GM12892 (cell line): ENCODE measurements at regions not wholly inside any gene's neighbourhood (a gene's known extent, or its start where the extent isn't known, plus 50 kb on each side); places are given as distances from the start of the nearest gene placed in this dataset.

Experiments used
- POLR2A ChIP-seq: IDR thresholded peaks from 2 replicates; pipeline ENCODE4 v1.6.1; 2011; ENCODE audit warnings: low read depth, low read length, control low read depth
- POLR2AphosphoS5 ChIP-seq: IDR thresholded peaks from 2 replicates; pipeline ENCODE4 v1.6.1; 2011; ENCODE audit warnings: low read depth, low read length, control low read depth

DNA sequence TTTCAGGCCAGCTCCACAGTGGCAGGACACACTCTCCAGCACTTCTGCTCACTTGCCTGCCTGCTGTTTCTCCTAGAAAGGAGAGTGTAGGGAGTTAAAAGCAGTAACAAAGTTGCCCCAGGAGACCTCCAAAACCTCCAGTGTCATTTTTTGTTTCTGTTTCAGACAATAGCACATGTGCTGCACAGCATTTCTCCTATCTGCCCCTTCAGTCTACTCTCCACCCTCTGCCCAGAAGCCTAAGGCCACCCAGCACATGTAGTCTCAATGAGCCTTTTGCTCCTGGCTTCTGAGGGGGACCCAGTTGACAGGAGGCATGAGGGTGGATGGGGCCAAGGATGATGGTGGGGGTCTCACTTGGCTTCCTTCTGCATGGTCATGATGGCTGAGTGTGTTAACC lies 329.6 kb upstream of the CLNK start:
- TF ChIP-seq POLR2AphosphoS5 (no peak), POLR2A (no peak)
